Cerebellar nuclear complex (tissue), 1 donor: ENCODE measurements at regions not wholly inside any gene's neighbourhood (a gene's known extent, or its start where the extent isn't known, plus 50 kb on each side); places are given as distances from the start of the nearest gene placed in this dataset.

ENCODE experiments used
- DNase-seq, 2 experiments: peaks; one replicate each; lab custom pipeline; 2025; lab: John Stamatoyannopoulos, UW

- DNase-seq: no peak
These were observed 52.9 kb upstream of the SLC28A3 start for GRCh38 chr9:84393266-84393950.

- DNase-seq: no peak
These were observed 53.5 kb upstream of the SLC28A3 start for GRCh38 chr9:84394036-84394435.

GRCh38 chr9:84397151-84397728 is 56.7 kb upstream of the SLC28A3 start:
- peak in 1 of 2 experiments; percentile 29 for DNase-seq

GRCh38 chr9:84397822-84398221 is 57.3 kb upstream of the SLC28A3 start:
- DNase-seq: no peak

GRCh38 chr9:84402517-84402916 is 62.0 kb upstream of the SLC28A3 start:
- no peak for DNase-seq

- no peak for DNase-seq
These were observed 62.7 kb upstream of the SLC28A3 start for GRCh38 chr9:84403288-84403687.

GRCh38 chr9:84404095-84404686 is 63.6 kb upstream of the SLC28A3 start:
- DNase-seq: no peak

GRCh38 chr9:84405667-84406066 is 65.1 kb upstream of the SLC28A3 start:
- DNase-seq: no peak

GRCh38 chr9:84408416-84408815 is 67.9 kb upstream of the SLC28A3 start:
- no peak for DNase-seq

- DNase-seq: no peak
These were observed 71.2 kb upstream of the SLC28A3 start for GRCh38 chr9:84411683-84412267.

- DNase-seq: no peak
These were observed 72.1 kb upstream of the SLC28A3 start for GRCh38 chr9:84412654-84413053.

- no peak for DNase-seq
These were observed 72.7 kb upstream of the SLC28A3 start for GRCh38 chr9:84413301-84413700.

- DNase-seq: no peak
These were observed 78.6 kb upstream of the SLC28A3 start for GRCh38 chr9:84419031-84419602.

GRCh38 chr9:84424931-84425330 is 84.4 kb upstream of the SLC28A3 start:
- DNase-seq: no peak

- no peak for DNase-seq
These were observed 92.2 kb upstream of the SLC28A3 start for GRCh38 chr9:84432746-84433145.

- DNase-seq: no peak
These were observed 95.3 kb upstream of the SLC28A3 start for GRCh38 chr9:84435902-84436301.

GRCh38 chr9:84436386-84437109 is 96.0 kb upstream of the SLC28A3 start:
- DNase-seq: no peak

- no peak for DNase-seq
These were observed 97.8 kb upstream of the SLC28A3 start for GRCh38 chr9:84438391-84438790.

- DNase-seq: no peak
These were observed 98.7 kb upstream of the SLC28A3 start for GRCh38 chr9:84439250-84439649.

GRCh38 chr9:84442712-84443111 is 102.2 kb upstream of the SLC28A3 start:
- DNase-seq: no peak

- DNase-seq: no peak
These were observed 105.2 kb upstream of the SLC28A3 start for GRCh38 chr9:84445737-84446136.

GRCh38 chr9:84447305-84447704 is 106.7 kb upstream of the SLC28A3 start:
- no peak for DNase-seq
